Islet of Langerhans (tissue), 1 donor: ENCODE measurements at regions not wholly inside any gene's neighbourhood (a gene's known extent, or its start where the extent isn't known, plus 50 kb on each side); places are given as distances from the start of the nearest gene placed in this dataset.

Source experiments
- FAIRE-seq: peaks from one replicate; lab custom pipeline; 2011; peaks lifted over from hg19 to GRCh38; lab: Jason Lieb, UNC

DNA sequence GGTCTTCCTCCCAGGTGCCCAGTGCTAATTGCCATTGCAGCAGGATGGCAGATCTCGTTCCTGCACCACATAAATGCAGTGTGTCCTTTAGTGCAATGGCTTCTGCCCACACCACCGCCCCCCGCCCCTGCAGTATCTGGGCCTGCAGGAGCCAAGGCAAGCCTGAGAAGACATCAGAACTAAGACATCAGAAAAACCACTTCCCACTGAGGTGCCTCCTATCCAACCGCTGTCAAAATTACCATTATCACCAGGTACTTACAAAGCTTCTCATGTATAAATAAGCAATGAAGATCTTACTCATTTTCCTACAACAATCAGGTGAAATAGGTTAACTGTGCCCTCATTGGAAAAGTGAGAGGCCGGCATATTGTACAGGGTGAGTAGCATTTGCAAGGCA is 228.8 kb downstream of the FBXO15 start:
- FAIRE-seq = no peak

- no peak for FAIRE-seq
These were observed 230.6 kb downstream of the FBXO15 start for GRCh38 chr18:73917046-73917445.

DNA sequence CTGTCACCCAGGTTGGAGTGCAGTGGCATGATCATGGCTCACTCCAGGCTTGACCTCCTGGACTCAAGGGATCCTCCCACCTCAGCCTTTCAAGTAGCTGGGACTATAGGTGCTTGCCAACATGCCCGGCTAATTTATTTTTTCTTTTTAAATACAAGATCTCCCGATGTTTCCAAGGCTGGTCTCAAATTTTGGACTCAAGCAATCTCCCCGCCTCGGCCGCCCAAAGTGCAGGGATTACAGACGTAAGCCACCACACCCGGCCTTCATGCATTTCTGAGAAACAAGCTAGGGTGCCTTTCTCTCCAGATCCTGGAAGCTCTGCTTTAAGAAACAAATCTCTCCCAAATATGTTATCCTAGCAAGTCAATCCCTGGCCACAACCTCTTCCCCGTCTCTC is 234.1 kb downstream of the FBXO15 start:
- FAIRE-seq = no peak

GRCh38 chr18:73908323-73908722 is 239.3 kb downstream of the FBXO15 start:
- FAIRE-seq = no peak

DNA sequence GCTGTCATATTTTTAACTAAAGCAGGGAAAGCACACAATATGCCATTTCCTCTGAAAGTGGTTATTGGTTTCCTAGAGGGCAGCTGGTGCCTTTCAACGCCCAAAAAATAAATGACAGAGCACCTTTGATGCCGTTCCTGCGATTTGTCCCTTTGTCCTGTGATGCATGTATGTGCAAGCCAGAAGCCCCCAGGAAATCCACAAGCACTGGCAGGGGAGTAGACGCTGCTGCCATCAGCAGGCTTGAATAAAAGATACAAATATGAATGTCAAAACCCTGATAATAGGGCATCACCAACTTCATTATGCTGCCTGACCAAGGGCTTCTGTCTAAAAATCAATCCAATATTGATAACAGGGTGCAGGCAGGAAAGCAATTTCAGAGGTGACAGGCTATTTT is 246.1 kb downstream of the FBXO15 start:
- FAIRE-seq = no peak

GRCh38 chr18:73901151-73901550 is 246.5 kb downstream of the FBXO15 start:
- no peak for FAIRE-seq

- FAIRE-seq = no peak
These were observed 247.4 kb downstream of the FBXO15 start for GRCh38 chr18:73900106-73900835.

DNA sequence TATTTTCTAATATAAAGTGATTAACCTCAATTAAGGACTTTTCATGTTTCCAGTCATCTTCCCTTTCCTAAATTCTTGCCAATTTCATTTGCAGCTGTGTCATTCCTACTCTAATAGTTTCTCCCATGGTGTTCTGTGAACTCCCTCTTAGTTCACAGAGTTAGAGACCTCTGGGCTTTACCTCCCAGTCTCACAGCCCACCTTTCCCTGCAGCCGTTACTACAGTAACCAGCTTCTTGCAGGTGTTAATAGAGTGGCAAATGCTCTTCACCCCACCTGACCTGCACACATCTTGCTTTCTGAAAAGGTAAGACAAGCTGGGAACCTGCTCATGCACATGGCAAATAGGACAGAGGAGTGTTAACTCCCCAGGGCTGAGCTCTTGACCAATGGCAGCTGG is 250.1 kb downstream of the FBXO15 start:
- FAIRE-seq = no peak

DNA sequence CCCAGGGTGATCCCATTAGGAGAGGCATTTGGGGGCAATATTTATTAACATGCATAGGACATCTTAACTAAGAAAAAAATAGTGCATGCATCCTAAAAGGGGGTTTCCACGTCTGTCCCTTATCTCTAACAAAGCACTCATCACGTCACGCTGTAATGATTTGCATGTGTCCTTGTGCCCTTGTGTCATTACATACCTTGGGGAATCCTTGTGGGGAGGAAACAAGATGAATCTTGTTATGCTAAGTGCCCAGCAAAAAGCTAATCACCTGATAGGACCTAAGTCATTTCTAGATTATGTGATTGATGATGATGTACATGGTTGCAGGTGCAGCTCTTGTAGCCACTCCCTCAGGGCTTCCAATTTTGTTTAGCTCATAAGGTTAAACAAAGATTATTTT is 250.9 kb downstream of the FBXO15 start:
- no peak for FAIRE-seq

GRCh38 chr18:73895701-73896100 is 251.9 kb downstream of the FBXO15 start:
- FAIRE-seq = no peak

GRCh38 chr18:73893880-73894279 is 253.8 kb downstream of the FBXO15 start:
- no peak for FAIRE-seq

DNA sequence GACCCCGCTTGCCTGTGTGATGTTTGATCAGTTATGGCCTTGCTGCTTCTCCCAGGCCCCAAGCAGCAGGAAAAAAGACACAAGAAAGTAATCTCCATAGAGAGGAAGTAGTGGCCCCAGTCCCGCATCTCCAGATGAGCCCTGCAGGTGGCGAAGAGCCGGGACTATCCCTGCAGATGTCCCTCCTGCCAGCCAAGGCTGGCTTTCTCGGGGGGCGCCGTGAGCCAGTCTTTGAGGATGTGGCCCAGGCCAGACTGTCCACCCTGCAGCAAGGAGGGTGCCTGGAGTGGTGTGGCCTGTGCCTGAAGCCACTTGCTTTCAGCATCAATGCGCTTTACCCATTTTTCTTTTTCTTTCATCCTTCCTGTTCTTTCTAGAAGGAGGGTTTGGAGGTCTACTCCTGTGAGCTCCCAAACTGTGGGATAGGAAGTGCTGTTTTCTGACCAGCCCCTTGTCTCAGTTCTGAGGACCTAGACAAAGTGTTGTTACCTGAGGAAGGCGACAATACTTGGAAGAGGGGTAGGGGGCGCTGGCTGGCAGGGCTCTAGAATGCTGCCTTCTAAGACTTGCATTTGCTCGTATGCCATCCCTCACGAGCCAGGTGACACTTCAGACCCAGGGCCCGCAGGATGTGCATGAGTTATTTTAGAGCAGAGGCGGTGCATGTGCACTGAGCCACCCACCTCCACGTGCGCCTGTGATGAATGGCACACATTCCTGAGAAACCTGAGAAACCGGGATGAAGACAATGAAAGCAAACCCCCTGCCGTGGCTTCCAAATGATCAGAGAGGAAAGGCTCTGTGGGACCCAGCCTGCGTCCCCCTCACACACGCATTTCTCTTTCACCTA is 255.8 kb downstream of the FBXO15 start:
- no peak for FAIRE-seq

DNA sequence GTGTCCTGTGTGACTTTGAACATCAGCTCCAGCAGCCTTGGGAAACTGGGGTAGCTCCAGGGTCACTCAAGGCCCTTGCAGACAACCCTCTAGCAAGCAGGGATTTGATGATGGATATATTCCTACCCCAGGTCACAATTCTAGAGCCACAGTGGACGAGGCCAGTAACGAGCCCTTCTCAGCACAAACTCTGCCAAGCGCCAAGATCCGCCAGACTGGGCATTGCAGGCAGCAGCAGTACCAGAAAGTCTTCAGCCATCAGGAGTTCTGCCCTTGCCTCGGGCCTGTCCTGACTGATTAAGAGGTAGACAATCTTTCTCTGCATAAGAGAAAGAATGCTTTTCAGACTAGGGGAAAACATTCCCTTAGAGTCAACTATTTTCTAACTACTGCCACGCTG is 259.1 kb downstream of the FBXO15 start:
- no peak for FAIRE-seq

GRCh38 chr18:73887801-73888200 is 259.8 kb downstream of the FBXO15 start:
- FAIRE-seq = no peak

GRCh38 chr18:73884868-73885267 is 262.8 kb downstream of the FBXO15 start:
- FAIRE-seq = no peak

GRCh38 chr18:73881396-73881917 is 266.2 kb downstream of the FBXO15 start:
- no peak for FAIRE-seq

GRCh38 chr18:73880387-73880786 is 267.2 kb downstream of the FBXO15 start:
- FAIRE-seq = no peak

DNA sequence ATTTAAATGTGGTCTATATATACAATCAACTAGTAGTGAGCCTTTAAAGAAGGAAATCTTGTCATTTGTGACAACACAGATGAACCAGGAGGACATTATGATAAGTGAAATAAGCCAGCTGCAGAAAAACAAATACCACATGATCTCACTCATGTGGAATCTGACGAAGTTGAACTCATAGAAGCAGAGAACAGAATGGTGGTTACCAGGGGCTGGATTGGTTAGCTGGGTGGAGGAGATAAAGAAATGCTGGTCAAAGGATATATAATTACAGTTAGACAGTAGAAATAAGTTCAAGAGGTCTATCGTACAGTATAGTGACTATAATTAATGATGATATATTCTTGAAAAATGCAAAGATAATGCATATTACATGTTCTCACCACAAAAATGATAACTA is 267.9 kb downstream of the FBXO15 start:
- FAIRE-seq = no peak

DNA sequence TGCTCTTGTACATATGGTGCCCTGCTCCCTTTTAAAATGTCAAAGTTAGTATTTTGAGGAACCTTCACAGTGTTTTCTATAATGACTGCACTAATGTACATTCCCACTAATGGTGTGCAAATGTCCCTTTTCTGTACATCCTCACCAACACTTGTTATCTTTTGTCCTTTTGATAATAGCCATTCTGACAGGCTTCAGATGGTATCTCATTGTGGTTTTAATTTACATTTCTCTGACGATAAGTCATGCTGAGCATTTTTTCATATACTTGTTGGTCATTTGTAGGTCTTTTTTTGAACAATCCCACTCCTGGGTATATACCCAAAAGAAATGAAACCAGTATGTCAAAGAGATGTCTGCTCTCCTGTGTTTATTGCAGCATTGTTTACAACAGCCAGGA is 268.3 kb downstream of the FBXO15 start:
- no peak for FAIRE-seq

DNA sequence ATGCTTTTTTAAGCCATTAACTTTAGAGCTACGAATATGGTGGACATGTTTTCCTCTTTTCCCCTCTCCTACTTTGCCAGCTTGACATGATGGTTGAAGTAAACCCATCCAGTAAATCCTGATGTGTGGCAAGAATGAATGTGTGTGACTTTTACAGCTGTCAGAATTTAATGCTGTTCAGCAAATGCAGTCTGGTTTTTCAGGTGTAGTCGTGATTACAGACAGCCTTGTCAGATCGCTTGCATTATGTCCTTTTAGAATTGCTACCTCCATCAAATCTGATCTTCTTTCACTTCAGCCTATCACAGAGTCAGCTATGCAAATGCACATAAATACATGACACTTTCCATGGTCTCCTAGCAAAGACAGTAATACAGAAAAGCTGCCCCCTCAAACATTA is 278.5 kb downstream of the FBXO15 start:
- FAIRE-seq = no peak

DNA sequence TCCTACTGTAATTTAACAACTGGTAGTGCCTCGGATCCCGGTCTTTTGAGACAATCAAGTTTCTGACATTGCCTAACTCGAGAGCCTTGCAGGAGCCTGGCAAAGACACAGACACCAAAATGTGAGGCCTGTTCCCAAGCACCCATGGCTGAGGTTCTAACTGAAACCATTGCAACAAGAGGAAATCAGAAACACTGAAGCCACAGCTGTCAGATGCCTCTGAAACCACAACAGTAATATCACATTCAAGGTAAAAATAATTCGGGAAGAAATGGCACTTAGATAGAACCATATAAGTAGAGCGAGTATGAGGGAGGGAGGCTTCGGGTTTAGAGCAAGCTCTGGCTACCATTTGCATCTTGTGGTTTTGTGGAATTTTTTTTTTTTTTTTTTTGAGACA is 285.9 kb downstream of the FBXO15 start:
- no peak for FAIRE-seq

DNA sequence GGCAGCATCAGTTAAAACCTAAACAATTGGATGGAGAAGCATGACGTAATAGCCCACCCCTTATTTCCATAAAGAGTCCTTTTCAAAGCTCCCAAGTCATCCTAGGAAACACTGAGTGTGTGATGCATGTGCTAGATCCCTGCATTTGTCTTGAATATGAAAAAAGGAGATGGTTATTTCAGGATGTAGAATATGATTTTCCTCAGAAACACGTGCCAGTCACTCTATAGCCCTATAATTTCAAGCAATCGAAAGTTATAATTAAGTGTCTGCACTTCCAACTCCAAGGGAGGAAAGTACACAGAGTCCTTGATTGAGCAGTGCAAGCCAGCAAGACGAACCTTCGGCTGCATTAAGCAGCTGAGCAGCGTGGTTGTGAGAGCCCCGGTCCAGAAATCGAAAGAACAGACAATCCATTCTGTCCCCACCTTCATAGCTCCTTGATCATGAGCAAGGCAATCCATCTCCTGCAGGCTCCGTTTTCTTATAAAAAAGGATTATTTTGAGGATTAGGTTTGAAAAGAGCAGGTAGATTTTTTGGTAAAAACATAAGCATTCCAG is 287.7 kb downstream of the FBXO15 start:
- no peak for FAIRE-seq
